Suppressor macrophage treated with lipopolysaccharide for 1 hour (primary cell): ENCODE measurements at regions not wholly inside any gene's neighbourhood (a gene's known extent, or its start where the extent isn't known, plus 50 kb on each side); places are given as distances from the start of the nearest gene placed in this dataset.
A peak's percentile ranks its signal among the peaks of the same experiment; 100 is the strongest.
"Not testable (repeated sequence)": the region's sequence is repeated elsewhere in the genome, so short reads cannot be mapped to it uniquely, and the experiment has no call there.

ENCODE experiments used
- DNase-seq, 3 donors: peaks; one replicate each; pipeline ENCODE4 v3.0.0-alpha.2; 2020 to 2022

DNA sequence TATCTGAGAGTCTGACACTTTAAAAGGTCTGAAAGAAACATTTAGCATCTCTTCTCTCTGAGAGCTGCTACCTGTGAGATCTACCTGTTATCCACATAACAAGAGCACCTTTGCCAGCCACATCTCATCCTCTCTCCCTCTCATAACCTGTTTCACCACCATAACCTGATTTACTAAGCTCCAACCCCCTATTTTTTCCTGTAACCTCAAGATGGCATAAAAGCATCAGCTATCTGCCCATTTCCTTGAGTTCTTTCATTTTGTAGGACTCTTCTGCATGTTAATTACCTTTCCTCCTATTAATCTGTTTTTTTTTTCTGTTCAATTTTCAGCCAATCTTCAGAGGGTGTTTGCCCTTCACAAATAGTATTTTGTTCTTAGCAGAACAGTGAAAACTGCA, 136.5 kb upstream of the KCNK1 start:
- no peak for DNase-seq

DNA sequence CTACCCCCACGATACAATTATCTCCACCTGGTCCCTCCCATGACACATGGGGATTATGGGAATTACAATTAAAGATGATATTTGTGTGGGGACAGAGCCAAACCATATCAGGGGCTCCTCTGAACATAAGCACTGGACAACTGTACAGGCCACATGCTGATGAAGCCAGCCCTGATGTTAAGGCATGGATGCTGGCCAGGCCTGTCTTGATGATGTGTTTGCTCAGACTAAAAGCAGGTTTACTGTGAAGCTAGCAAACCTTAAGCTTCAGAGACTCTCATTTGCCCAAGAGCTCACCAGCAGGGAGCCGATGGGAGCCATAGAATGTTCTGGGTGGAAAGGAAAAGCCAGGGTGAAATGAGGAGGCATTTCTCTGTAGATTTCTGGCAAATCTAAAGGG, 135.3 kb upstream of the KCNK1 start:
- no peak for DNase-seq

DNA sequence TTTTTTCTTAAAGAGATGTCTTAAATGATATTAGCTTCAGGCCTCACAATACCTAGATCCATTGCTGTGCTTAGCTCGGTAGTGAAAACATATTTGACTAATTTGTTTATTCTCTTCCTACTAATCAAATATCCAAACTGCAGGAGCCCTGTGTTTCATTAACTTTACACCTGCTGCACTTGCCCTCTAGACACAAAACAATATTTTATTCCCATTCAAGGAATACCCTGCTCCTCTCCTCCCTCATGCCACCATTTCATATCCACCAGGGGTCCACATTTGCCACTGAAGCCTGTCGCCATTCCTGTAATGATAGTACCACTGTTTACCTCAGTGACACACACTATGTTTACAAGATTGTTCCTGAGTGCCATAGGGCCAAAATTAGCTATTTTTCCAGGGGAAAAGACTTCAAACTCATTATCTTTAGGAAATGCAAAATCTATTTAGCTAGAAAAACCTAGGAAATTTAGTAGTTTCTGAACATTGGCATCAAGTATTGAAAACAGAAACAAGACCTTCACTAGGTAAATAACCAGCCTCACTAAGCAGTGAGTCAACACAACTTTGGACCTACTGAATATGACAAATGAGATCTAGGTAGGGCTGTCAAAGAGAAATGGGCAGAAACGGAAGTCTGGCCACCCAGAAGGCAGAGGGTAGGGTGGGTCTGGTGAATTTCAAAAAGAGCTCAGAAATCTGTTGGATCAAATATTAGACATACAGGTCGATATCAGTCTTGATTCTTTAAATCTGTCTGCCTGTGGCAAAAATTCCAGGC, 134.6 kb upstream of the KCNK1 start:
- DNase-seq, result no peak

DNA sequence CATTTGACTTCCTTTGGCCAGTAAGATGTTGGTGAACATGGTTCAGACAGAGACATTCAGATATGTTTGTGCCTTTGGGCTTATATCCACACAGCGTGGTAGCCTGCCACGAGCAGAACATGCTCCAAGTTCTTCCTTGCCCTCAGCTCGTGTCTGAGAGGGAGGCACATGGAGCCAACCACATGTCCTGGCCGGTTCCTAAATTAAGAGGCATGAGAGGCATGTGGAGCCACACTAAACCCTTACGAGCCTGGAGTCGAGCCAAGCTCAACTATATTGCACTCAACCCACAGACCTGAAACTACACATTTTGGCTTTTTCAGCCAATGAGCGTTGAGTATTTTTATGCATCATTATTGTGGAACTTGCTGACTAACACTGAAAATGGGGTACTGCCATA, 133.7 kb upstream of the KCNK1 start:
- no peak for DNase-seq

DNA sequence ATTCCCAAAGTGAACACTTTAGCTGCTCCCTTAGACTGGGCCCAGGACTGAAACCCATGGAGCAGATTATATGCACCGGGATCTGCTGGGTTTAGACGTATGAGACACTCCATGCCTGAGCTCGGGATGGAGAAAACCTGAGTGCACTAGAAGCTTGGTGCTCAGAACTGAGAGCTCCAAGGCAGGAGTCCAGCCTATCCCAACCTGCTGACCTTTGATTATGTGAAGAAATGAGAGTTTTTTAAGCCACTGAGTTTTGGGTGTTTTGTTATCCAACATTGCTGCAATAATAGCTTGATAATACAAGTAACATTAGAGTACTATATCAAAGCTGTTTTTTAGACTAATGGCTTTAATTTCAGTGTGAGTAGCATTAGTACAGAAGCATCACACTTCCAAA, 131.5 kb upstream of the KCNK1 start:
- no peak for DNase-seq

DNA sequence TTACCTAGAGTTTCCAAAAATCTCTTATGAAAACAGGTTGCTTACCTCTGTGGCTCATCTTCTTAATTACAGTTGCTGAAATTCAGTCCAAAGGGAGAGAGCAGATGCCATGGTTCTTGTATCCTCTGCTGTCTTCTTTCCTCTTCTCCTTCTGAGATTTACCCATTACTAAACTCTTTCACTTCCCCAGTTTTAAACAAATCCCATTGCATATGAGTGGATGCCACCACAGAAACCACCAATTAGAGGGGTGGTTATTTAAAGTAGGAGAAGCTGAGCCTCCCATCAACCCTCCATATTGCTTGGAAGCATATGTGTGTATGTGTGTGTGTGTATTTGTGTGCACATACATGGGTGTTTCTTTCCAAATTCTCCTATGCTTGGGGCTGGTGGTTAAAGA, 128.5 kb upstream of the KCNK1 start:
- no peak for DNase-seq

DNA sequence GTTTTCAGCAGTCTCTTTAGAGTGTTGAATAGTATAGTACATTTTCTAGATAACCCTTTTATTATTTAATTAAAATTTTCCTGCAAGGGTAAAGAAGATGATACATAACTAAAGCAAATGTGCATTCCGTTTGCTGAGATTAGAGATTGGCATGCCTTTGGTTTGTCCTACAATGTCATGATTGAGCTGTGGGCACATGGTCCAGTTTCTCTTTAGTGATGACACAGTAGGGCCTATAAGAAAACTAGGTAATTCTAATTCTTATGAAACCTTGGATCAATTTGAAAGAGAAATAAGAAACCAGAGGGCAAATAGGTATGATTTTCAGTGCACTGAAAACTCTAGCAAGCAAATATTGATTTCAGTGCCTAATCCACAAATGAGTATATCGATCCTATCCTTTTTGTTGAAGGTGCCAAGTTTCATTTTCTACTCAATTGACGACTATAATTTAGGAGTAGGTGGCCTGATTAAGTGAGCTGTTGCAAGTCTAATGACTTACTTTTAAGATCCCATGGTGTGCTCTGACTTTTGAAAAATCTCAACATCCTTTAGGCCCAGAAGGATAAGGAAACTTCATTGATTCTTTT, 128.0 kb upstream of the KCNK1 start:
- DNase-seq, result no peak

DNA sequence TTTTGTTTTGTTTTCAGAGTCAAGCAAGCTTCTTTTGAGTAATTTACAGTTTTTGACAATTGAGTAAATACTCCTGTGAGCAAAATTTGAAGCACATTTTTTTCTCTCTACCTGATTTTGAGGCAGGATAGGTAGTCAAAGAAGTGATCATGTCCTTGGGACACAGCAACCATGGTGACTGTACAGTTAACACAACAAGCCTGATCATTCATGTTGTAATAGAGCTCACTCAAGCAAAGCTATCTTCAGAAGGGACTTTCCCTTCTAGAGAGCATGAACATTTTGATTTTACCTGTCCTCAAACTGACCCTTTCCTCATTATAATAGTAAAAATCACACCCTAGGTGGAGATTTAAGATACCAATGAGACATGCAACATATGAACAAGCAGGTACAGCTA, 126.5 kb upstream of the KCNK1 start:
- no peak for DNase-seq

DNA sequence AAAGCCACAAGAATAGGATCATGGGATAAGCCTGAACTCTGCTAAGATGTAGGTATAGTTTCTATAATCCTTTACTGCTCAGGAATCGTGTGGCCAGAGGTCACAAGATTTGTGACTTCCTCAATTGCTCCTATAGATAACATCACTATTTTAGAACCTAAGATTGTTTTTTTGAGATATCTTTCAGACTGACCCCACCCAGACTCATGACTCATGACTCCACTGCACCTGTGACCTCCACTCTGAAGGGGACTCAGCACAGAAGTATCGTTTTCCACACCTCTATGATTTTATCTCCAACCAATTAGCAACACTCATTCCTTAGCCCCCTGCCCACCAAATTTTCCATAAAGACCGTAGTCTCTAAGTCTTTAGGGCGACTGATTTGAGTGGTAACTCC, 124.5 kb upstream of the KCNK1 start:
- no peak for DNase-seq

DNA sequence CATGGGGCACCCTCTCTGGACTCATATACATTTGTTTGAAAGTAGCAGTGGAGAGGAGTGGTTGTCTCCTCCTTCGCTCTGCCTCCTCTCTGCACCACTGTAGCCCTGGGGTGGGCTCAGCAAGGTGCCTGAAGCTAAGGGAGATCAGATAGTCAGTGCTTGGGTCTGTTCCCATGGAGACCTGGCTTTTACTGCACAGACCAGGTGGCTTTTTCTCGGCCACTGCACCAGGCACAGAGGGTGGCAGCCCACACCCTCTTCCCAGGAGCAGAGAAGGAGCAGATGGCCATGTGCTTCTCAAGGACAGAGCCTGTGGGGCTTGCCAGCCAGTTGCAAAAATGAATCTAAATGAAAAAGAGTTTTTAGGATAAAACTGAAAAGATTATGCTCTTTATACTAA, 123.4 kb upstream of the KCNK1 start:
- no peak for DNase-seq

DNA sequence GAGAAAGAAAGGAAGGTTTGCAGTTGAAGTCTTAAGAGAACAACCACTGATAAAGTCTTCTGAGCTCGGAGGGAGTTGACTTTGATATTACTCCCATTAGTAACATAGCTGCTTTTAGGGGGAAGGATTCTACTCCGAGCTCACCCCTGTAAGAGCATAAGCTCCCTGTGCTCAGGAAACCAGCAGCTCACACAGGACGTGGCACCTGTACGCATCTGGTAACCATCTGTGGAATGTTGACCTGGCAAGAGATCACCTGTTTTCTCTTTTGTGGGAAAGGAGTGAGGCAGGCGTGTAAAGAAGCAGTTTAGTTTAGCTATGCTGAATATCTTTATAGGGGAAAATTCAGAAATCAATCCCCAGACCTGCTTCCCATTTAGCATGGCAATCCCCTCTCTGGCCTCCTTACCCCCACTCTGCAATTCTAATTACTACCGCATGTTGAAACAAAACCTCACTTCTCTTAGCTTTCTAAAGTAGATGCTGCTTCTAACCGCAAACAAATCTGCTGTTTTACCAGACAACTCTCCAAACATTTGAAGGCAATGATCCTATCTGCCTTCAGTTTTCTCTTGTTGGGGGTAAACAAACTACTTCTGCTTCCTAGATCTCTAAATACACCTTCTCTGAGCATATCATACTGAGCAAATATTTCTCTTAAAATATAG, 121.8 kb upstream of the KCNK1 start:
- no peak for DNase-seq

DNA sequence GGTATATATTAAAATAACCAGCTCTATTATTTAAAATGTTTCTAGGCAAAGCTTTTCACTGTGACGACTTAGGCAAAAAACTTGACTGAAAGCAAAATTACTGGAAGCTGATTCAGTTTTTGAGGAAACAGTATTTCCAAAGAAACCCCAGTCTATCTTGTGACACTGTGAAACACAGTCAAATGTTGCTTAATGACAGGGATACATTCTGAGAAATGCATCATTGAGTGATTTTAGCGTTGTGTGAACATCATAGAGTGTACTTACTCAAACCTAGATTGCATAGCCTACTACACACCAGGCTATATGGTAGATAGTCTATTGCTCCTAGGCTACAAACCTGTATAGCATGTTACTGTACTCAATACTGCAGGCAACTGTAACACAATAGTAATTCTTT, 116.9 kb upstream of the KCNK1 start:
- DNase-seq, result peak in 2 of 3 donors; percentile 40

DNA sequence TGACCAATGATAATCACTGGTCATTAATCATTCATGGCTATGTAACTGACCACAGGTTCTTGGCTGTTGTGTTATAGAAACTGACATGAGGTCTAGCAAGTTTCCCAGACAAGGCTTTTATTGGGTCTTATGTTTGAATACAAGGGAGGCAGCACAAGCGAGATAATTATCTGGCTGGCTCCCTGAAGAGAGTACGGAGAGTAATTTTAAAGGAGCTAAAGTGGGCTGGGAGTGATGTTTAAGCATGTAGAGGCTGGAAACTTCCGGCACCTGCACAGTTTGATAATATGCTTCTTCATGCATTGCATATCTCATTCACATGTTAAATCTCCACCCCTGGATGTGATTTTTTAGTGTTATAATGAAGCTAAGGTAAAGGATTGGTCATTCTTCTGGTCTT, 116.2 kb upstream of the KCNK1 start:
- no peak for DNase-seq

DNA sequence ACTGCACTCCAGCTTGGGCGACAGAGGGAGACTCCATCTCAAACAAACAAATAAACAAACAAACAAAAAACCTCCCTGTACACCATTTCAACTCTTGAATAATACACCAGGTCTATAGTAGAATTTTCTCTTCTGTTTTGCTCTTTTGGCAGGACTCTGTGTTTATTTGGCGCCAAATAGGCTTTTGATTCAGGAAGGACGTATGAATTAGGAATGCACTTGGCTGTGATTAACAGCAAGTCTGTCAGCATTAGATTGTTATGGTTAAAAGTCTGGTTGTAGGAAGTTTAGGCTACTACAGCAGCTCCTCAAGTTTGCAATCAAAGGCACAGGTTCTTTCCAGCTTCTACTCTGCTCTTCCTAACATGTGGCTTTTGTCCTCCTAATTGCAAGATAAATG, 113.8 kb upstream of the KCNK1 start:
- DNase-seq, result no peak

DNA sequence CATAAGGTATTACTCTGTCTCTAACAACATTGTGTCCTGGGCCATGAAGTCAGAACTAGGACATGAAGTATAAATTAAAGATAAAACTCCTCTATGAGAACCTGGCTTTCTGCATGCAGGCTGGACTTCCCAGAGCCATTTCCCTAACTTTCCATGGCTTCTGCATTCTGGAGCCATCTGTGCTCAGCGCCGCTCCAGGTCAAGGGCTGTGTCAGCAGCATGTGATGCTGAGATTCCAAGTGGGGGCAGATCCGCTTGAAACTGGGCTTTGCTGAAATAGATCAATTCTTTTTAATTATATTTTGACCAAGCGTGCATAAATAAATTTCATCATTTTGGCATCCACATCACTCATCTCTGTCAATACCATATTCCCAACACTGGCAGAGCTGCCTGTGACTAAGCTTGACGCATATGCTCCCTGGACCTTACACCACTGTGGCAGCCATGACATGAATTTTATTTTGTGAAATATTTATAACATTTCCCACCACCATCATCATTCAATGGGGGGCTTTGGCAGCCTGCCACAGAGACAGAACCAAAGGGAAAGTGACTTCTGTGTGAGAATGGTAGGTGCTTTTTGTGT, 110.4 kb upstream of the KCNK1 start:
- DNase-seq, result no peak

DNA sequence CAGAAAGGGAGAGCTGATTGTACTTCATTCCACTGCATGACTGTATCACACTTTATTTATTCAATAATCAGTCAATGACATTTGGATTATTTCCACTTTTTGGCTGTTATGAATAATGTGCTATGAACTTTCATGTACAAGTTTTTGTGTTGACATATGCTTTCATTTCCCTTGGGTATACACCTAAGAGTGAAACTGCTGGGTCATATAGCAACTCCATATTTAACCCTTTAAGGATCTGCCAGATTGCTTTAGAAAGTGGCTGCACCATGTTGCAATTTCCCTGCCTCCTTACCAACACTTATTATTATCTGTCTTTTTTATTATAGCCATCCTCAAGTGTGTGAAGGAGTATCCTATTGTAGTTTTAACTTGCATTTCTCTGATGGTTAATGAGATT, 108.8 kb upstream of the KCNK1 start:
- no peak for DNase-seq

DNA sequence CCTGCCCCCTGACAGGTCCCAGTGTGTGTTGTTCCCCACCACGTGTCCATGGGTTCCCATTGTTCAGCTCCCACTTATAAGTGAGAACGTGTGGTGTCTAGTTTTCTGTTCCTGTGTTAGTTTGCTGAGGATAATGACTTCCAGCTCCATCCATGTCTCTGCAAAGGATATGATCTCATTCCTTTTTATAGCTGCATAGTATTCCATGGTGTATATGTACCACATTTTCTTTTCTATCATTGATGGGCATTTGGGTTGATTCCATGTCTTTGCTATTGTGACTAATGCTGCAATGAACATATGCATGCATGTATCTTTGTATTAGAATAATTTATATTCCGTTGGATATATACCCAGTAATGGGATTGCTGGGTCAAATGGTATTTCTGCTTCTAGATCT, 108.0 kb upstream of the KCNK1 start:
- not testable (repeated sequence) for DNase-seq

DNA sequence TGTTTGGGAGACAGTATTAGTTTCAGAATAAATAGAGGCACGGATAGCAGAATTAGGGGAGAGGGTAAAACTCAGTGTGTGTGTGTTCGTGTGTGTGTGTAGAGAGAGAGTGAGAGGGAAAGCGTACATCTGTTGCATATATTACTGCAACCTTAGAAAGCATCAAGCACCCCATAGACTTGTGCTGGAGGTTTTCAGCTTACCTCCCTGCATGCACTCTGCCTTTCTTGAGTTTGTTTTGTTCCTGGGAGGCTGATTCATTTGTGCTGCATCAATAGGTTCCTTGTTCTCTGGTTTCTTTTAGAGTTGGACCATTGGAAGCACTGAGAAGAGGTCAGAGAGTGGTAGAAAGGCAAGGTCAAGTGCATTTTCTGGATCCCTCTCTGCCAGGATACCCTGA, 104.4 kb upstream of the KCNK1 start:
- no peak for DNase-seq

DNA sequence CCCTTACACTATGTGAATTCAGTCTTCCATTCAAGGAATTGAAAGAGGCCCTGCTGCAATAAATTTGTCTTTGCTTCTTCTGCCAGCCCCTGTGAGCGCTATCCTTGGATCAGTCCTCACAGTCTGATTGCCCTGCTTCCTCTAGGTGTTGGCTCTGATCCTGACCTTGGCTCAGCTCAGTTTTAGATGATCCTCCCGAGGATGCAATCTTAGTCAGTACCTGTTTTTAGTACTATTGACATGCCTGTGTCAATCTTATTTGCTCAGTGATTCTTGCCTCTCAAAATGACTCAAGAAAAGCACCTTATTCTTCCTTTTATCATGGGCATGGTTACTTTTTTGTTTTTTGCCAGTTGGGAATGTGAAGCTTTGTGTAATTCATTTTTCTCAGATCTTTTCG, 101.4 kb upstream of the KCNK1 start:
- DNase-seq, result no peak

DNA sequence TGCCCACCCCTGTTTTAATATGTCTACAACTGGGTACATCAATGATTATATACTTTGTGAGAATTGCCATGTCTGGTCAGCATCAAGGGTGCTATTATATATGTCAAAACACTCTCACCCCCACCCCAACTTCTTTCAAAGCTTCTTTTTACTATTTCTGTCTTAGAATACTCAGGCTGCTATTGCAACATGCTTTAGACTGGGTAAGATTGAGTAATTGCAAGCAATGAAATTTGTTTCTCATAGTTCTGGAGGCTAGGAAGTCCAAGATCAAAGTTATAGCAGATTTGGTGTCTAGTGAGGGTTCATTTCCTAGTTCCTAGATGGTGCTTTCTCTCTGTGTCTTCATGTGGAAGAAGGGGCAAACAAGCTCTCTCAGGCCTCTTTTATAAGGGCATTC, 100.5 kb upstream of the KCNK1 start:
- peak in 1 of 3 donors; percentile 26 for DNase-seq

DNA sequence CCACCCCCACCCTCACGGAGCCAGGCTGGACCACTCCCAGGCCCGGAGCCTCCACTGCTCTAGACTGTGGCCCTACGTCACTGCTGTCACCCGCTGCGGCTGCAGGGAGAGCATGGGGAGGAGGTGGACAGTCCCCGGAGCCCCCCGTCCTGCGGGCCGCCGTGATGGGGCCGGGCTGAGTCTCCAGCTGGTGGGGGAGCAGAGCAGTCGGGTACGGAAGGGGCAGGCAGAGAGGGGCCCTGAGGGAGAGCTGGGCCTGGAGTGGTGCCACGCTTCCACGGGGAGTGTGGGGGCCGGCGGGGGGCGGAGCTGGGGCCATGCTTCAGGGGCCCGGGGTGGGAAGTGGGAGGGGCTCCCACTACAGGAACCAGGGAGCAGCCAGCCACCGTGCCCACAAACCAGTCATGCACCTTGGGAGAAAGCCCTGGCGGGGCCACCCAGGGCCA, 98.9 kb upstream of the KCNK1 start:
- no peak for DNase-seq

DNA sequence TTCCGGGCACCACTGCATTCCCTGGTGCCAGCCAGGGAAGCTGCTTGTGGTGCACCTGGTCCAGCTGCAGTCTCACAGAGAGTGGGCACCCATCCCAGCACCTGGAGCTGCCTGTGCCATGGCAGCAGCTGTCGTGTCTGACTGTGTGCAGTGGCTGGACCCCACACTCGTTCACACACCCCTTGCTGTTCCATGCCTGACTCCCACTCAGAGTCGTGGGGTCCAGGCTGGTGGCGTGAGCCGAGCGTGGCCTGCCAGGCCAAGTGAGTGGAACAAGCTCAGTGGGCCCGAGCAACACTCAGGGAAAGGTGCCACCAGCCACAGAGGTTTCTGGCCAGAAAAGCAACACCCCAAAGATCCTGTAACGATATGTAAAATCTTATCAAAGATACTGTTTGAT, 97.2 kb upstream of the KCNK1 start:
- no peak for DNase-seq

DNA sequence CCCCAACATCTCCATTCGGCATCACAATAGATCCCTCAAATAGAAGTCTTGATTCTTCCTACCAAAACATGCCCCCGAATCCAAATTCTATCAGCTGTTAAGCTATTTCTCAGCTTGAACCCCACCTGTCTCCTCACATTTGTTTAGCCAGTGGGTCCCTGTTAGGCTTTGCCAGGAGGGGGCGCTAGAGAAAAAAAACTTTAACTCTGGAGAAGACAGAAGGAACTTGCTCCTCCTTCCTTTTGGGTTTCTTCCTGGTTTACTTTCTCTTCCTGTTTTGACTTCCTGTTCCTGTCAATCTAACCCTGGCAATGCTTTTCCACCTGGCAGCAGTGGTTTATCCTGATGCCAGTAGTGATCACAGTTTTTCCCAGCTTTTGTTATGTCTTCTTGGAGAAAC, 95.6 kb upstream of the KCNK1 start:
- DNase-seq, result peak; percentile 21 to 36 (median 31)
